IMR-90 (cell line): ENCODE measurements at regions not wholly inside any gene's neighbourhood (a gene's known extent, or its start where the extent isn't known, plus 50 kb on each side); places are given as distances from the start of the nearest gene placed in this dataset.

Source experiments
- ATAC-seq: fragments of 200-7000 bp; cut with Tn5 transposase; 2 replicates; pipeline ENCODE4 v1.9.1; 2020; ENCODE audit warnings: low read depth, mild to moderate bottlenecking, moderate library complexity
- BruUV-seq: library from RNA; stranded (reverse); fragments of 400-500 nt; replicated peaks from 2 replicates; lab custom pipeline; 2021; lab: Mats Ljungman, UMichigan
- CTCF ChIA-PET: fragments of 300-600 bp; formaldehyde crosslinking; extraction: SDS; loops from one replicate; lab custom pipeline; 2021; ENCODE audit warnings: antibody characterized with exemption; lab: Yijun Ruan, JAX
- POLR2A ChIA-PET: fragments of 300-600 bp; sonication (Branson Sonifier 250); formaldehyde crosslinking; loops from one replicate; lab custom pipeline; 2022; ENCODE audit warnings: antibody characterized with exemption; ENCODE audit not compliant: unreplicated experiment; lab: Charles Lee
- DNase-seq: peaks from one replicate; pipeline ENCODE4 v3.0.0; 2013
- H2AFZ ChIP-seq: replicated peaks from 2 replicates; pipeline ENCODE3; 2013; ENCODE audit warnings: low read length, mild to moderate bottlenecking; ENCODE audit not compliant: poor library complexity
- H2AK5ac ChIP-seq: 2 replicates; pipeline ENCODE4 v1.6.1; 2013; ENCODE audit warnings: low read depth, low read length, inconsistent platforms
- H2AK9ac ChIP-seq: replicated peaks from 2 replicates; pipeline ENCODE3; 2013; ENCODE audit warnings: mild to moderate bottlenecking, low read depth, low read length, moderate library complexity; ENCODE audit not compliant: poor library complexity
- H2BK120ac ChIP-seq: 2 replicates; pipeline ENCODE4 v1.6.1; 2013; ENCODE audit warnings: low read depth, low read length, inconsistent platforms
- H2BK15ac ChIP-seq: 3 replicates; pipeline ENCODE4 v1.6.1; 2013; ENCODE audit warnings: low read depth, low read length, inconsistent platforms
- H2BK20ac ChIP-seq: 2 replicates; pipeline ENCODE4 v1.6.1; 2013; ENCODE audit warnings: low read depth, mild to moderate bottlenecking, inconsistent platforms, low read length, moderate library complexity
- H2BK5ac ChIP-seq: 2 replicates; pipeline ENCODE4 v1.6.1; 2013; ENCODE audit warnings: mild to moderate bottlenecking, low read depth, low read length, inconsistent platforms; ENCODE audit not compliant: poor library complexity, severe bottlenecking
- H3K14ac ChIP-seq: replicated peaks from 2 replicates; pipeline ENCODE4 v1.6.1; 2013; ENCODE audit warnings: low read depth, low read length, inconsistent platforms
- H3K18ac ChIP-seq: 2 replicates; pipeline ENCODE4 v1.6.1; 2013; ENCODE audit warnings: low read depth, low read length, control low read depth
- H3K23ac ChIP-seq: 2 replicates; pipeline ENCODE4 v1.6.1; 2013; ENCODE audit warnings: low read depth, low read length, inconsistent platforms
- H3K27ac ChIP-seq: 2 replicates; pipeline ENCODE4 v1.5.1; 2013; ENCODE audit warnings: mild to moderate bottlenecking, control low read depth, low read length; ENCODE audit not compliant: insufficient read depth
- H3K27me3 ChIP-seq: 2 replicates; pipeline ENCODE4 v1.6.1; 2013; ENCODE audit warnings: low read length; ENCODE audit not compliant: control insufficient read depth, insufficient read depth
- H3K36me3 ChIP-seq: 2 replicates; pipeline ENCODE4 v1.6.1; 2013; ENCODE audit warnings: low read length, mixed read lengths; ENCODE audit not compliant: control insufficient read depth, insufficient read depth
- H3K4ac ChIP-seq: 2 replicates; pipeline ENCODE4 v1.6.1; 2013; ENCODE audit warnings: low read depth, low read length, inconsistent platforms
- H3K4me1 ChIP-seq: 2 replicates; pipeline ENCODE4 v1.6.1; 2013; ENCODE audit warnings: low read length, mixed read lengths; ENCODE audit not compliant: control insufficient read depth, insufficient read depth
- H3K4me2 ChIP-seq: 2 replicates; pipeline ENCODE4 v1.6.1; 2013; ENCODE audit warnings: low read depth, mild to moderate bottlenecking, control low read depth, low read length, moderate library complexity
- H3K4me3 ChIP-seq: 2 replicates; pipeline ENCODE4 v1.5.1; 2013; ENCODE audit warnings: low read depth, mild to moderate bottlenecking, control low read depth, low read length, moderate library complexity; ENCODE audit not compliant: insufficient read depth
- H3K56ac ChIP-seq: 2 replicates; pipeline ENCODE4 v1.6.1; 2013; ENCODE audit warnings: low read length, inconsistent platforms; ENCODE audit not compliant: insufficient read depth; ENCODE audit errors: extremely low read depth
- H3K79me1 ChIP-seq, 2 experiments: 2 replicates each; pipeline ENCODE4 v1.6.1; 2013; ENCODE audit warnings: low read length in 2 of 2, inconsistent platforms in 1 of 2, low read depth in 1 of 2
- H3K9ac ChIP-seq: 2 replicates; pipeline ENCODE4 v1.6.1; 2013; ENCODE audit warnings: low read depth, low read length, control low read depth
- H3K9me1 ChIP-seq: 2 replicates; pipeline ENCODE4 v1.6.1; 2013; ENCODE audit warnings: low read length, inconsistent platforms; ENCODE audit not compliant: insufficient read depth
- H3K9me3 ChIP-seq: 2 replicates; pipeline ENCODE4 v1.6.1; 2013; ENCODE audit warnings: low read length; ENCODE audit not compliant: control insufficient read depth, insufficient read depth
- H4K20me1 ChIP-seq: 2 replicates; pipeline ENCODE4 v1.6.1; 2013; ENCODE audit warnings: low read length, inconsistent platforms; ENCODE audit not compliant: insufficient read depth
- H4K5ac ChIP-seq: 2 replicates; pipeline ENCODE4 v1.6.1; 2013; ENCODE audit warnings: mild to moderate bottlenecking, low read depth, low read length, control low read depth
- H4K8ac ChIP-seq, 2 experiments: 2 replicates each; pipeline ENCODE4 v1.6.1; 2013; ENCODE audit warnings: low read depth in 2 of 2, low read length in 2 of 2, control low read depth in 1 of 2, inconsistent platforms in 1 of 2
- H4K91ac ChIP-seq: 2 replicates; pipeline ENCODE4 v1.6.1; 2013; ENCODE audit warnings: low read depth, low read length, inconsistent platforms; ENCODE audit not compliant: insufficient read depth
- BHLHE40 ChIP-seq: fragments of 150-350 bp; IDR thresholded peaks from 2 replicates; pipeline ENCODE4 v1.6.1; 2016; ENCODE audit warnings: mild to moderate bottlenecking, low read depth, low read length
- CEBPB ChIP-seq: IDR thresholded peaks from 2 replicates; pipeline ENCODE4 v1.6.1; 2012; ENCODE audit warnings: low read depth, low read length, improper control_type of control experiment
- CHD1 ChIP-seq: IDR thresholded peaks from 2 replicates; pipeline ENCODE4 v1.6.1; 2012; ENCODE audit warnings: low read depth, low read length, improper control_type of control experiment
- CTCF ChIP-seq: conservative IDR thresholded peaks from 2 replicates; pipeline ENCODE4 v1.5.1; 2012; ENCODE audit warnings: mild to moderate bottlenecking, low read depth, low read length, improper control_type of control experiment
- ELK1 ChIP-seq: fragments of 150-350 bp; IDR thresholded peaks from 2 replicates; pipeline ENCODE4 v1.6.1; 2016; ENCODE audit warnings: low read depth, mild to moderate bottlenecking, low read length, moderate library complexity, borderline replicate concordance
- FOS ChIP-seq: fragments of 150-350 bp; IDR thresholded peaks from 2 replicates; pipeline ENCODE4 v1.6.1; 2016; ENCODE audit warnings: low read depth, low read length
- MAFK ChIP-seq: IDR thresholded peaks from 2 replicates; pipeline ENCODE4 v1.6.1; 2012; ENCODE audit warnings: low read depth, low read length, improper control_type of control experiment
- MAZ ChIP-seq: IDR thresholded peaks from 2 replicates; pipeline ENCODE4 v1.6.1; 2012; ENCODE audit warnings: low read depth, mild to moderate bottlenecking, low read length, improper control_type of control experiment, moderate library complexity, borderline replicate concordance
- MXI1 ChIP-seq: IDR thresholded peaks from 2 replicates; pipeline ENCODE4 v1.6.1; 2012; ENCODE audit warnings: low read depth, mild to moderate bottlenecking, low read length, moderate library complexity, borderline replicate concordance
- NFE2L2 ChIP-seq: fragments of 150-350 bp; IDR thresholded peaks from 2 replicates; pipeline ENCODE4 v1.6.1; 2016; ENCODE audit warnings: low read depth, mild to moderate bottlenecking, low read length
- POLR2A ChIP-seq: IDR thresholded peaks from 2 replicates; pipeline ENCODE4 v1.6.1; 2012; ENCODE audit warnings: mild to moderate bottlenecking, low read depth, low read length
- RAD21 ChIP-seq: IDR thresholded peaks from 2 replicates; pipeline ENCODE4 v1.6.1; 2012; ENCODE audit warnings: low read length, improper control_type of control experiment
- RCOR1 ChIP-seq: IDR thresholded peaks from 2 replicates; pipeline ENCODE4 v1.6.1; 2012; ENCODE audit warnings: mild to moderate bottlenecking, low read length, improper control_type of control experiment; ENCODE audit not compliant: insufficient replicate concordance
- RFX5 ChIP-seq: IDR thresholded peaks from 2 replicates; pipeline ENCODE4 v1.8.0; 2012; ENCODE audit warnings: low read depth, mild to moderate bottlenecking, low read length, moderate library complexity
- SMC3 ChIP-seq: fragments of 150-350 bp; IDR thresholded peaks from 2 replicates; pipeline ENCODE4 v1.6.1; 2016; ENCODE audit warnings: low read depth, mild to moderate bottlenecking, antibody characterized with exemption, low read length, moderate library complexity
- USF2 ChIP-seq: fragments of 150-350 bp; IDR thresholded peaks from 2 replicates; pipeline ENCODE4 v1.6.1; 2017; ENCODE audit warnings: mild to moderate bottlenecking, antibody characterized with exemption, low read length, low read depth
- WGBS, 2 experiments: methylation state at CpG; one replicate each; pipeline versions ENCODE4 v1.1.5 to v1.1.7; 2013; ENCODE audit warnings: missing lambda C conversion rate in 2 of 2; ENCODE audit not compliant: insufficient read length in 1 of 2; ENCODE audit errors: extremely low coverage in 2 of 2; 5-methylcytosine and 5-hydroxymethylcytosine counted together
- dilution Hi-C: fragments of 300-500 bp; cut with HindIII; formaldehyde crosslinking; loops from one replicate; pipeline ENCODE4 v1.14.3; 2018; ENCODE audit warnings: low sequenced_read_pairs; ENCODE audit not compliant: unreplicated experiment
- in situ Hi-C: fragments of 300-500 bp; cut with MboI; formaldehyde crosslinking; loops from 3 replicates; pipeline ENCODE4 v1.14.3; 2019; ENCODE audit warnings: low sequenced_read_pairs, inconsistent platforms, mixed read lengths
- intact Hi-C: fragments of 100-400 bp; cut with micrococcal nuclease; formaldehyde crosslinking; loops from 2 replicates; pipeline ENCODE4 v1.10.0; 2022

- Histone ChIP-seq H4K20me1 (no peaks in the 10 kb centered on the region), H3K9me1 (no peaks in the 10 kb centered on the region), H2AK9ac (no peak overlapping the region), H3K56ac (no peak overlapping the region), H3K4ac (no peak overlapping the region), H3K4me1 (no peaks in the 10 kb centered on the region), H3K36me3 (no peaks in the 10 kb centered on the region), H3K27ac (no peak overlapping the region), H4K91ac (no peak overlapping the region), H3K18ac (no peak overlapping the region), H3K79me1 (no peaks in the 10 kb centered on the region), H4K5ac (no peak overlapping the region), H3K9me3 (no peaks in the 10 kb centered on the region), H2AK5ac (no peak overlapping the region), H4K8ac (no peak overlapping the region), H3K4me3 (no peak overlapping the region), H2BK15ac (no peak overlapping the region), H2AFZ (no peak overlapping the region), H3K14ac (no peak overlapping the region), H2BK120ac (no peak overlapping the region), H3K27me3 (no peaks in the 10 kb centered on the region), H3K23ac (no peak overlapping the region), H3K4me2 (no peak overlapping the region), H2BK5ac (no peak overlapping the region), H2BK20ac (no peak overlapping the region), H3K9ac (no peak overlapping the region)
- intact Hi-C loops (no loop called here), in situ Hi-C loops (no loop called here), dilution Hi-C loops (no loop called here)
- no peak for ATAC-seq
- ChIA-PET CTCF (no interaction called here), POLR2A (no interaction called here)
- no peak for DNase-seq
- TF ChIP-seq BHLHE40 = no peak
- no peak for TF ChIP-seq RFX5
- TF ChIP-seq CTCF = no peak
- no peak for TF ChIP-seq POLR2A
- no peak for TF ChIP-seq USF2
- TF ChIP-seq RCOR1 = no peak
- TF ChIP-seq MAFK = no peak
- TF ChIP-seq NFE2L2 = no peak
- TF ChIP-seq ELK1 = no peak
- TF ChIP-seq CEBPB = no peak
- no peak for TF ChIP-seq FOS
- no peak for TF ChIP-seq SMC3
- no peak for TF ChIP-seq CHD1
- no peak for TF ChIP-seq MAZ
- no peak for TF ChIP-seq RAD21
- no peak for TF ChIP-seq MXI1
- no TSS peak for BruUV-seq
- WGBS, 2 experiments = no CpG with 5 or more reads among the region's 3 CpGs
These were observed 836.9 kb upstream of the CELF4 start for GRCh38 chr18:38402509-38402908.
